GM20431 (cell line): ENCODE measurements at regions not wholly inside any gene's neighbourhood (a gene's known extent, or its start where the extent isn't known, plus 50 kb on each side); places are given as distances from the start of the nearest gene placed in this dataset.

Experiments
- in situ Hi-C: fragments of 300-500 bp; cut with MseI, MboI; formaldehyde crosslinking; loops from one replicate; pipeline ENCODE4 v1.15.0; 2020; ENCODE audit warnings: low sequenced_read_pairs; ENCODE audit not compliant: unreplicated experiment

- in situ Hi-C loops = no loop called here
Observed at GRCh38 chr3:10582733-10583132, 77.3 kb upstream of the ATP2B2 start.

- in situ Hi-C loops = no loop called here
Observed at GRCh38 chr3:10583798-10584708, 78.7 kb upstream of the ATP2B2 start.

DNA sequence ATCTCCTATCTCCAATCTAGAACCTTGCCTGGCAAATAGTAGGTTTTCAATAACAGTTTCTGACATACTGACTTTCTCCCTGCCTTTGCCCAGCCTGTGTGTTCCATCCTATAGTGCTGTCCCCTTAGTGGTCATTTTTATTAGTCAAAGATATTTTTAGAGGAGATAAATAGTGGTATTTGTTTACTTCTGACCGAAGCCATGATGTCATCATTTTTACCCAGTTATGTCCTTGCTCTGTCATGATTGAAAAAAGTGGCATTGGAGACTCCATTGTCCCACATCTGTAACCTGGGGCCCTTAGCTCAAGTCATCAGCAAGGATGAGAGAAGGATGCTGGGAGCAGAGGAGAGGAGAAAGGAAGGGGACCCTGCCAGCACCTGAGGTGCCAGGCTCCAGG is 80.6 kb upstream of the ATP2B2 start:
- in situ Hi-C loops = no loop called here

DNA sequence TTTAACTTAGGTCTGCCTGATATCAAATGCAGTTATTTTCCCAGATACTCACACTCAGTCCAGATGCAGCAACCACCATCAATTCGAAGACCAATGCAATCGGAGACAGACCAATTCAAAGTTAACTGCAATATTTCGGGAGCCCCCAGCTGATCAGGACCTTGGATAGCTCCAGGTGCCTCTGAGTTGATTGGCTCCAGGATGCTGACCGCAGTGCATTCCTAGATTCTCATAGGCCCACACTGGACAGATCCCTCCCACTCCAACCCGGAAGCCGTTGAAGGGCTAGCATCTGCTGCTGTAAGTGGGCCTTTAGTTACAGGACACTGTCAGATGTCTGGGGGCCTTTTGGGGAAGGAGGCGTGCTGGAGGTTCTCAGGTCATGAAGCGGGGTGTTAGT is 89.5 kb upstream of the ATP2B2 start:
- in situ Hi-C loops = no loop called here

GRCh38 chr3:10596746-10597448 is 91.5 kb upstream of the ATP2B2 start:
- in situ Hi-C loops = no loop called here

DNA sequence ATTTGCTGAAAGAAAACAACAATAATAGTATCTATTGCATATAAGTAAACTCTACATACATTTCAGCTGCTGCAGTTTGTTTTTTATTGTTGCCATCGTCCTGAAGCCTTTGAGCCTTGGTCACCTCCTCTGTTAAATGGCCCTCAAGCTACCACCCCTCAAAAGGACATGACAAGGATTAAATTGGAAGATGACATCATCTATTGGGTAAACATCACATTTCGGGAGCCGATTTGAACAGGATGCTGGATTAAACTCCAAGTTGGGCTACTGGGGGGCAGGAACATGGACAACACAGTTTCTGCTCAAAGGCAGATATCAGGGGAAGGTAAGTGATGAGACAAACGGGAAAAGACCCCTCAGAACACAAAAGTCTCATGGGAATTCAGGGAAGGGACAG is 92.3 kb upstream of the ATP2B2 start:
- in situ Hi-C loops = no loop called here

GRCh38 chr3:10599017-10599416 is 93.6 kb upstream of the ATP2B2 start:
- in situ Hi-C loops = no loop called here

GRCh38 chr3:10599444-10599843 is 94.1 kb upstream of the ATP2B2 start:
- in situ Hi-C loops = no loop called here

DNA sequence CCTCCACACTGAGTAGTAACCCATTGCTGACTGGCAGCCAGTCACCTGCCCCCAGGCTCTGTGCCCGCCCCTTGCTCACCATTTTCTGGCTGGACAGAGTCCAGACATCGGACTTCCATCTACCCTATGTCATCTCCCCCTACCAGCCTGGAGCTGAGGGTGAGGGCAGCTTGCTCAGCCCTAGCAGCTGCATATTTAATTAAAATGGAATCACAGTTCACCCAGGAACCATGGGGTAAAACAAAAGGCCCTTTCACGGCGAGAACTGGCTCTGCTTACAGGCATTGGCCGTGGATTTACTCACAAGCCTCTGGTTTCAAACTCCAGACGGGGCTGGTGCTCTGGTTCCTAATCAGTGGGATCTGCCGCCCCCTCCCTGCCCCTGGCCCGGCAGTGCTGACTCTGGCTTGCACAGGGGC is 94.9 kb upstream of the ATP2B2 start:
- in situ Hi-C loops = no loop called here

- in situ Hi-C loops = no loop called here
Observed at GRCh38 chr3:10600726-10601125, 95.3 kb upstream of the ATP2B2 start.

DNA sequence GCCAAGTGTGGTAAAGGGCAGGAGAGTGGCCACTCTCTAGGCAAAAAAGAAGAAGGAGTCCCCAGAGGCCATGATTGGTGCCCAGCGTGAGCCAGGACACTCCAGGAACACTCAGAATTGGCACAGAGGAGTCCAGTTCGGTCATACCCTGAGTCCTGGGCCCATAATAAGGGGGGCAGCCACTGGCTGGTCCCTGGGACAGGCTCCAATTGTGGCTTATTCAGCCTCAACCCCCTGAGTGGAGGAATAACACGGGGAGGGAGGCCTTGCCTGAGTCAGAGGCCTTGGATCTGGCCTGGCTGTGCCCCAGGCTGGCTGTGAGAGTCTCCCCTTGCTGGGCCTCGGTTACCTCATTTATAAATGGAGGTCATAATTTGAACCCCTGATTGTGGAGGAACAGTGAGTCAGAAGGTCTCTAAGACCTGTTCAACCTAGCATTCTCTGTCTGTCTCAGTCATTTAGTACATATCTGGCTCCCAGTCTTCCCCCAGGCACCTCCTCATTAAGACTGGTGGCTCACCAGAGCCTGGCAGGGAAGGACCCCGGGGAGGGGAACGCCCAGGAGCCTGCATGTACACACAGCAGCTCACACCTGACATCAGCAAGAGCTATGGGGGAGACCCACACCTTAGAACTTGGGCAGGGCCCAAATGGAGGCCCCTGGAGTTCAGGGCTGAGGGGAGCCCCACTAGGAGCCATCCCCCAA is 95.9 kb upstream of the ATP2B2 start:
- in situ Hi-C loops = no loop called here

DNA sequence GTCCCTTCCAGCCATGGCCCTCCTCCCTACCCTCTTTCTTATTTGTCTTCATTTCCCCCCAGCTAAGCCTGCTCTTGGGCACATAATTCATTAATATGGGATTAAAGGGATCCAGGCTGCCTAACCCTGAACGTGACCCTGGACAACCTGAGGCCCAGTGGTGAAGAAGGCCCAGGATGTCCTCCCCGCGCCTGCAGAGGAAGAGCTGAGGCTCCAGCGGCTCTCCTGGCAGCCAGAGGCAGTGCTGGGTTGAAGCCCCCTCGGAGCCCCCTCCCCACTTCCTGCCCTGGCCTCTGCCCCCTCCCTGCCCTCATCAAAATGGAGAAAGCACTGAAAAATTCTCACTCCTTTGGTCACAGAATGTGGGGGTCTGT is 96.5 kb upstream of the ATP2B2 start:
- in situ Hi-C loops = no loop called here

GRCh38 chr3:10602271-10602670 is 96.9 kb upstream of the ATP2B2 start:
- in situ Hi-C loops = no loop called here

- in situ Hi-C loops = no loop called here
Observed at GRCh38 chr3:10602769-10603768, 97.7 kb upstream of the ATP2B2 start.

DNA sequence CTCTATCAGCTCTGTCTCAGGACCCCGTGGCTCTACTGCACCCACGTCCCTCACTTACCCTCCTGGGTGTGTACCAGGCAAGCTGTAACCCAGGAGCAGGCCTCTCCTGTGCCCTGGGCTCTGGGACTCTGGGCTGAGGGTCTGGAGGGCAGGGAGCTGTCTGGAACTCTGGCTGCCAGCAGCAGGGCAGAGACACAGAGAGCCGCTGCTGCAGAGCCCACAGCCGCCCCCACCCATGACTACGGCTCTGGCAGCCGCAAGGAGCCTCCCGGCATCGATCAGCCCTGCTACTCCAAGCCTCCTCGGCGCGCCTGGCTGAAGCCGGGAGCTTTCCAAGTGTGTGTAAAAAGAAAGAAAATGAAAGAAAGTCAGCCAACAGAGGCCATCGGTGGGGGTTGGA is 103.7 kb upstream of the ATP2B2 start:
- in situ Hi-C loops = no loop called here

DNA sequence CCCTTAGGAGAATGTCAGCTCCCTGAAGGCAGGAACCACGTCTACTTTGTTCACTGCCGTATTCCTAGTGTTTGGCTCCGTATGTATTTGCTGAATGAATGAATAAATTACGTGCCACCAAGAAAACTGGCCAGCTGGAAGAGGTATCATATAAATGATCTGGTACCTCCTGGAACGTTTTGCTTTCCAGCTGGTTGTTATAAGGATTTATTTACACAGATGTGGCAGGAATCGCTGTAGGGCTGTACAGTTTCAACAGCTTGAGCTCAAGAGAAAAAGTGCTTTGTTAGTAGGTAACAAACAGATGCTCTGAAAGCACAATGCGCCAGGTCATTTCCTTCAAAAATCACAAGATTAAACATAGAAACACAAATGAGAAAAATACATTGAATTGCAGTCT is 108.8 kb upstream of the ATP2B2 start:
- in situ Hi-C loops = no loop called here

GRCh38 chr3:10615715-10616114 is 110.3 kb upstream of the ATP2B2 start:
- in situ Hi-C loops = no loop called here

GRCh38 chr3:10616321-10616720 is 110.9 kb upstream of the ATP2B2 start:
- in situ Hi-C loops = no loop called here

- in situ Hi-C loops = no loop called here
Observed at GRCh38 chr3:10619989-10620832, 114.8 kb upstream of the ATP2B2 start.
